Liver (tissue), 8 donors: ENCODE measurements at regions not wholly inside any gene's neighbourhood (a gene's known extent, or its start where the extent isn't known, plus 50 kb on each side); places are given as distances from the start of the nearest gene placed in this dataset.

ENCODE experiments used
- DNase-seq: peaks from one replicate; pipeline ENCODE4 v3.0.0-alpha.2; 2017; ENCODE audit warnings: low spot score
- H3K27ac ChIP-seq, 2 donors: one replicate each; pipeline ENCODE4 v1.7.0; 2013; ENCODE audit warnings: inconsistent platforms in 2 of 2, low read length in 2 of 2, control low read depth in 1 of 2, low read depth in 1 of 2, mild to moderate bottlenecking in 1 of 2
- H3K27me3 ChIP-seq, 4 donors: one replicate each; pipeline versions ENCODE4 v1.6.1 to v1.7.0; 2013; ENCODE audit warnings: low read length in 3 of 4, inconsistent platforms in 1 of 4, mild to moderate bottlenecking in 1 of 4, moderate library complexity in 1 of 4; ENCODE audit not compliant: control insufficient read depth in 4 of 4, insufficient read depth in 4 of 4
- H3K36me3 ChIP-seq, 4 donors: one replicate each; pipeline versions ENCODE4 v1.6.1 to v1.7.0; 2013; ENCODE audit warnings: low read length in 3 of 4, mild to moderate bottlenecking in 3 of 4, low read depth in 1 of 4, moderate library complexity in 1 of 4; ENCODE audit not compliant: control insufficient read depth in 4 of 4, insufficient read depth in 3 of 4
- H3K4me1 ChIP-seq, 4 donors: one replicate each; pipeline versions ENCODE4 v1.6.1 to v1.7.0; 2013; ENCODE audit warnings: low read length in 3 of 4, mild to moderate bottlenecking in 3 of 4, moderate library complexity in 1 of 4; ENCODE audit not compliant: control insufficient read depth in 4 of 4, insufficient read depth in 4 of 4
- H3K4me3 ChIP-seq, 3 donors: one replicate each; pipeline versions ENCODE4 v1.6.1 to v1.7.0; 2013; ENCODE audit warnings: low read length in 3 of 3, control low read depth in 1 of 3, low read depth in 1 of 3, mild to moderate bottlenecking in 1 of 3
- H3K9ac ChIP-seq, 2 donors: one replicate each; pipeline ENCODE4 v1.7.0; 2013; ENCODE audit warnings: low read length in 2 of 2, mild to moderate bottlenecking in 2 of 2, moderate library complexity in 2 of 2, control low read depth in 1 of 2, low read depth in 1 of 2
- H3K9me3 ChIP-seq, 4 donors: one replicate each; pipeline versions ENCODE4 v1.6.1 to v1.7.0; 2013; ENCODE audit warnings: low read length in 3 of 4; ENCODE audit not compliant: control insufficient read depth in 4 of 4
- ATF3 ChIP-seq: IDR thresholded peaks from 2 replicates; pipeline ENCODE4 v1.6.1; 2016; ENCODE audit warnings: antibody characterized with exemption
- CTCF ChIP-seq: fragments of 150-350 bp; IDR thresholded peaks from 2 replicates; pipeline ENCODE4 v1.5.1; 2017; ENCODE audit warnings: improper control_type of control experiment, low read depth, low read length; ENCODE audit not compliant: missing input control
- EGR1 ChIP-seq, 2 donors: IDR thresholded peaks; 2 replicates each; pipeline ENCODE4 v1.6.1; 2016 to 2018; ENCODE audit warnings: antibody characterized with exemption in 2 of 2, low read depth in 2 of 2
- FOXA1 ChIP-seq: IDR thresholded peaks from 2 replicates; pipeline ENCODE4 v1.6.1; 2016; ENCODE audit warnings: antibody characterized with exemption
- FOXA2 ChIP-seq: IDR thresholded peaks from 2 replicates; pipeline ENCODE4 v1.6.1; 2016; ENCODE audit warnings: antibody characterized with exemption
- GABPA ChIP-seq, 2 donors: IDR thresholded peaks in 1 of 2; conservative IDR thresholded peaks in 1 of 2; 2 replicates each; pipeline ENCODE4 v1.6.1; 2016; ENCODE audit warnings: antibody characterized with exemption in 2 of 2, mild to moderate bottlenecking in 1 of 2, moderate library complexity in 1 of 2
- HNF4A ChIP-seq, 2 donors: conservative IDR thresholded peaks; 2 replicates each; pipeline ENCODE4 v1.6.1; 2016; ENCODE audit warnings: antibody characterized with exemption in 2 of 2, mild to moderate bottlenecking in 2 of 2
- HNF4G ChIP-seq: IDR thresholded peaks from 2 replicates; pipeline ENCODE4 v1.6.1; 2016; ENCODE audit warnings: antibody characterized with exemption
- JUND ChIP-seq, 2 donors: IDR thresholded peaks; 2 replicates each; pipeline ENCODE4 v1.6.1; 2016; ENCODE audit warnings: antibody characterized with exemption in 2 of 2
- MAX ChIP-seq: IDR thresholded peaks from 2 replicates; pipeline ENCODE4 v1.6.1; 2016; ENCODE audit warnings: antibody characterized with exemption
- NR2F2 ChIP-seq: IDR thresholded peaks from 2 replicates; pipeline ENCODE4 v1.6.1; 2016; ENCODE audit warnings: antibody characterized with exemption
- REST ChIP-seq: IDR thresholded peaks from 2 replicates; pipeline ENCODE4 v1.6.1; 2016; ENCODE audit warnings: antibody characterized with exemption, mild to moderate bottlenecking
- RXRA ChIP-seq, 2 donors: IDR thresholded peaks; 2 replicates each; pipeline ENCODE4 v1.6.1; 2017 to 2018; ENCODE audit warnings: antibody characterized with exemption in 2 of 2, mild to moderate bottlenecking in 1 of 2
- SP1 ChIP-seq: IDR thresholded peaks from 2 replicates; pipeline ENCODE4 v1.6.1; 2018; ENCODE audit warnings: antibody characterized with exemption, mild to moderate bottlenecking
- TAF1 ChIP-seq: conservative IDR thresholded peaks from 2 replicates; pipeline ENCODE4 v1.6.1; 2016; ENCODE audit warnings: antibody characterized with exemption, mild to moderate bottlenecking
- YY1 ChIP-seq: IDR thresholded peaks from 2 replicates; pipeline ENCODE4 v1.6.1; 2016; ENCODE audit warnings: antibody characterized with exemption, mild to moderate bottlenecking
- ZBTB33 ChIP-seq: IDR thresholded peaks from 2 replicates; pipeline ENCODE4 v1.6.1; 2016; ENCODE audit warnings: antibody characterized with exemption
- WGBS: extraction: QIAGEN DNeasy Blood & Tissue Kit; methylation state at CpG from one replicate; pipeline ENCODE4 v1.1.7; 2013; 5-methylcytosine and 5-hydroxymethylcytosine counted together
- donor health status: healthy.
- donor health status: healthy.
- donor health status: healthy.
- donor health status: healthy.
- donor health status: healthy.

GRCh38 chr9:90259311-90260246 is 383.0 kb downstream of the DIRAS2 start:
- Histone ChIP-seq H3K36me3 (no peaks in the 10 kb centered on the region), H3K27me3 (no peaks in the 10 kb centered on the region), H3K9me3 (peaks cover 0 to 12% (median 10%) of the 10 kb centered on the region in 4 donors), H3K4me3 (no peak overlapping the region), H3K9ac (no peak overlapping the region), H3K4me1 (no peaks in the 10 kb centered on the region), H3K27ac (no peak overlapping the region)
- no peak for TF ChIP-seq RXRA (IDR thresholded peaks at IDR 0.05)
- no peak for TF ChIP-seq EGR1 (IDR thresholded peaks at IDR 0.05; ENCODE audit: low read depth in 2 of 2)
- no peak for TF ChIP-seq HNF4A (conservative IDR thresholded peaks at IDR 0.05)
- TF ChIP-seq NR2F2, result no peak
- TF ChIP-seq TAF1, result no peak
- no peak for TF ChIP-seq MAX
- no peak for TF ChIP-seq FOXA1
- no peak for TF ChIP-seq GABPA (IDR thresholded peaks at IDR 0.05 in 1 of 2, conservative IDR thresholded peaks at IDR 0.05 in 1 of 2)
- no peak for TF ChIP-seq FOXA2
- no peak for TF ChIP-seq ZBTB33
- TF ChIP-seq SP1, result no peak
- no peak for DNase-seq
- 73% methylated on average over 7 of the region's 7 CpGs for WGBS

- H3K4me1 ChIP-seq, result no peaks in the 10 kb centered on the region
- TF ChIP-seq EGR1 (IDR thresholded peaks at IDR 0.05; ENCODE audit: low read depth in 2 of 2) (no peak), CTCF (no peak), HNF4G (no peak), TAF1 (no peak), FOXA1 (no peak), YY1 (no peak), JUND (IDR thresholded peaks at IDR 0.05) (no peak), REST (no peak), NR2F2 (no peak), MAX (no peak), FOXA2 (no peak), ATF3 (no peak), RXRA (IDR thresholded peaks at IDR 0.05) (no peak), ZBTB33 (no peak)
Observed at GRCh38 chr9:90261698-90262097, 380.9 kb downstream of the DIRAS2 start.

More at GRCh38 chr9:90261698-90262097, 380.9 kb downstream of the DIRAS2 start:
- 81% methylated on average over 2 of the region's 2 CpGs for WGBS
- Histone ChIP-seq H3K27ac (no peak overlapping the region), H3K36me3 (no peaks in the 10 kb centered on the region), H3K9me3 (peaks cover 0 to 12% (median 10%) of the 10 kb centered on the region in 4 donors), H3K9ac (no peak overlapping the region), H3K27me3 (no peaks in the 10 kb centered on the region), H3K4me3 (no peak overlapping the region)
- no peak for DNase-seq
